BJ (cell line): ENCODE measurements at regions not wholly inside any gene's neighbourhood (a gene's known extent, or its start where the extent isn't known, plus 50 kb on each side); places are given as distances from the start of the nearest gene placed in this dataset.

Experiments used
- CTCF ChIA-PET: fragments of 350-600 bp; formaldehyde crosslinking; extraction: SDS; loops from one replicate; lab custom pipeline; 2021; ENCODE audit warnings: antibody characterized with exemption, inconsistent platforms; lab: Yijun Ruan, JAX
- POLR2A ChIA-PET: fragments of 300-600 bp; sonication (Branson Sonifier 250); formaldehyde crosslinking; extraction: SDS; loops from one replicate; lab custom pipeline; 2021; ENCODE audit warnings: antibody characterized with exemption; lab: Charles Lee
- DNase-seq: peaks from one replicate; pipeline ENCODE4 v3.0.0-alpha.2; 2011; ENCODE audit warnings: low read depth
- H3K27me3 ChIP-seq: 2 replicates; pipeline ENCODE4 v1.6.0; 2011; ENCODE audit warnings: low read length; ENCODE audit not compliant: control insufficient read depth, insufficient read depth
- H3K36me3 ChIP-seq: 2 replicates; pipeline ENCODE4 v1.5.1; 2011; ENCODE audit warnings: low read length; ENCODE audit not compliant: control insufficient read depth, insufficient read depth
- H3K4me3 ChIP-seq: 2 replicates; pipeline ENCODE4 v1.5.1; 2011; ENCODE audit warnings: low read depth, mild to moderate bottlenecking, control low read depth, low read length
- TF ChIP-seq, protein P1 (sequence below): IDR thresholded peaks from 2 replicates; pipeline ENCODE4 v1.5.1; 2011; ENCODE audit warnings: low read depth, mild to moderate bottlenecking, control low read depth, inconsistent platforms, low read length, moderate library complexity; ENCODE audit not compliant: insufficient read depth

DNA sequence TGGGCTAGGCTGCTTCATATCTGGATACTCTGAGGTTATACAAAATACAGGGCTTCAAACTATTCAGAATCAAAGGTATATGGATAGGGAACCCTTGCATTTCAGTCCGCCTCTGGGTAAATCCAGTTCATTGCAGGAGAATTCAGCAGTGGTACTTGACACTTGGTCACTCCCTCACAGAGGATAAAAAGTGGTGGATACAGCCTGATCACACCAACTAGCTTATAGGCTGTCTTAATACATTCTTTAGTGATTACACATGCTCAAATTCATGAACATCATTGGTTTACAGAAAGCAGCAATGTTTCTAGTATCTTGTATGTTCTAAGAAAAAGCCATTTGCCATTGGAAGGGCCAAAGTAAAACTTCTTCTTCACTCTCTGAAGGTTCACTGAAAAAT lies 104.8 kb upstream of the PDE5A start:
- CTCF ChIA-PET: interaction anchor here (4.6 to 9.7 kb wide), 2 partner anchors 12 to 105 kb away, joined by 16 to 63 read pairs; partner anchors contain the start of gene PDE5A
- POLR2A ChIA-PET: no interaction called here
- Histone ChIP-seq H3K4me3 (no peak overlapping the region), H3K27me3 (no peaks in the 10 kb centered on the region), H3K36me3 (no peaks in the 10 kb centered on the region)
- no peak for DNase-seq
- TF ChIP-seq, protein P1, sequence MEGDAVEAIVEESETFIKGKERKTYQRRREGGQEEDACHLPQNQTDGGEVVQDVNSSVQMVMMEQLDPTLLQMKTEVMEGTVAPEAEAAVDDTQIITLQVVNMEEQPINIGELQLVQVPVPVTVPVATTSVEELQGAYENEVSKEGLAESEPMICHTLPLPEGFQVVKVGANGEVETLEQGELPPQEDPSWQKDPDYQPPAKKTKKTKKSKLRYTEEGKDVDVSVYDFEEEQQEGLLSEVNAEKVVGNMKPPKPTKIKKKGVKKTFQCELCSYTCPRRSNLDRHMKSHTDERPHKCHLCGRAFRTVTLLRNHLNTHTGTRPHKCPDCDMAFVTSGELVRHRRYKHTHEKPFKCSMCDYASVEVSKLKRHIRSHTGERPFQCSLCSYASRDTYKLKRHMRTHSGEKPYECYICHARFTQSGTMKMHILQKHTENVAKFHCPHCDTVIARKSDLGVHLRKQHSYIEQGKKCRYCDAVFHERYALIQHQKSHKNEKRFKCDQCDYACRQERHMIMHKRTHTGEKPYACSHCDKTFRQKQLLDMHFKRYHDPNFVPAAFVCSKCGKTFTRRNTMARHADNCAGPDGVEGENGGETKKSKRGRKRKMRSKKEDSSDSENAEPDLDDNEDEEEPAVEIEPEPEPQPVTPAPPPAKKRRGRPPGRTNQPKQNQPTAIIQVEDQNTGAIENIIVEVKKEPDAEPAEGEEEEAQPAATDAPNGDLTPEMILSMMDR: no peak

DNA sequence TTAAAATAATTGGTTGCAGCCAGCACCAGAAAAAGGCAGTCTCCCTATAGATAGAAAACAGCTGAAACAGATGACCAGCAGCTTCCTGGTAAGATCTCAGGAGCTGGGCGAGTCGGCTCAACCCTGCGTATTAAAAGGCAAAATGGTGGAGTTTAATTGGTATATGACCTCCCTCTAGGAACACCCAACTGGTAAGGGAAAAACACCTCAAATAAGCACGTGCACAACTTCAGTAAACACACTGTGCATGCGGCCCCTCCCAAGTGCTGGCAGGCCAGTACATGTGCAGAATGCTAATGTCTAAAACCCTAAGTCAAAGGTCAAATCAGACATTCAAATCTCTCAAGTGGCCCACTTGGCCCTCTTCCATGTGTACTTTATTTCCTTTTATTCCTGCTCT lies 103.2 kb upstream of the PDE5A start:
- ChIA-PET POLR2A (no interaction called here), CTCF (interaction anchor here (1.0 to 9.7 kb wide), 2 partner anchors 68 to 103 kb away, joined by 3 to 63 read pairs; partner anchors contain the start of gene PDE5A)
- Histone ChIP-seq H3K36me3 (no peaks in the 10 kb centered on the region), H3K4me3 (no peak overlapping the region), H3K27me3 (no peaks in the 10 kb centered on the region)
- TF ChIP-seq, protein P1: no peak
- no peak for DNase-seq

DNA sequence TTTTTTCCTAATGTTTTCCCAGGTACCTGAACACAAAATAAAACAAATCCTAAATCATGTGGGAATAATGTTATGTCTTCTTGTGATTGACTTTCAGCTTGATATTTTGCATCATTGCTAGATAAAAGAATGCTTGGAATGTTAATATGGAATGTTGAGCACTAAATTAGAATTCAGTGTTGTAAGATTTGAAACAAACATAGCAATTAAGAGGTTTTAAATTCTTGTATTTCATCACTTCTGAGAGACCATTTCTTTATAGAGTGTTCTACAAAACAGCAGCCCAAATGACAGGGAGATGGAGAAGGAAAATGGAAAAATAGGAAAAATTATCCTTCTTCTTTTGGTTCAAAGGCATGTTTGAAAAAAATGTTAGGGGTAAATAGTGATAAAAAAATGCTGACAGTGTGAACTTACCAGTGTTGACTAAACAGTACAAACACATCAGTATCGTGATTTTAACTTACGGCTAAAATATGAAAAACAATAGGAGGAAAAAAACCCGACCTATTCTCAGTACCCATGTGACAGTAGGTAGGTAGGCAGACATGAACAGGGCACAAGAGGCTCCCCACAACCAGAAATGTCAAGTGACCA lies 102.6 kb upstream of the PDE5A start:
- CTCF ChIA-PET: interaction anchor here (0.9 to 9.7 kb wide), 3 partner anchors 14 to 103 kb away, joined by 3 to 63 read pairs (median 3); partner anchors contain the start of gene PDE5A
- POLR2A ChIA-PET: no interaction called here
- Histone ChIP-seq H3K4me3 (no peak overlapping the region), H3K36me3 (no peaks in the 10 kb centered on the region), H3K27me3 (no peaks in the 10 kb centered on the region)
- TF ChIP-seq, protein P1: no peak
- no peak for DNase-seq

DNA sequence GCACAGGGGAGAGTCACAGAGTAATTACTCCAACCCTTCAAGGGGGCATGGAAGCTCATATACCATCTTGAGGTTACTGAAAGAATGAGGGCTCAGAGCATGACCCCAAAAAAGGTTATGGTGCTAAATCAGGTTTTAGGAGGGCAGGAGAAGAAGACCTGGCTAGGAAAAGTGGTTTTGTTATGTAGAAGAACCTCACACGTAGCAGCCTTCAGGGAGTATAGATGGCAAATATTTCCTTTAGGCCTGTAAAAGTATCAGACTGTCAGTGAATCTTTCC lies 102.0 kb upstream of the PDE5A start:
- Histone ChIP-seq H3K4me3 (no peak overlapping the region), H3K36me3 (no peaks in the 10 kb centered on the region), H3K27me3 (no peaks in the 10 kb centered on the region)
- DNase-seq: no peak
- ChIA-PET CTCF (interaction anchor here (0.9 to 9.7 kb wide), 2 partner anchors 13 to 102 kb away, joined by 3 to 63 read pairs; partner anchors contain the start of gene PDE5A), POLR2A (no interaction called here)
- TF ChIP-seq, protein P1: no peak

DNA sequence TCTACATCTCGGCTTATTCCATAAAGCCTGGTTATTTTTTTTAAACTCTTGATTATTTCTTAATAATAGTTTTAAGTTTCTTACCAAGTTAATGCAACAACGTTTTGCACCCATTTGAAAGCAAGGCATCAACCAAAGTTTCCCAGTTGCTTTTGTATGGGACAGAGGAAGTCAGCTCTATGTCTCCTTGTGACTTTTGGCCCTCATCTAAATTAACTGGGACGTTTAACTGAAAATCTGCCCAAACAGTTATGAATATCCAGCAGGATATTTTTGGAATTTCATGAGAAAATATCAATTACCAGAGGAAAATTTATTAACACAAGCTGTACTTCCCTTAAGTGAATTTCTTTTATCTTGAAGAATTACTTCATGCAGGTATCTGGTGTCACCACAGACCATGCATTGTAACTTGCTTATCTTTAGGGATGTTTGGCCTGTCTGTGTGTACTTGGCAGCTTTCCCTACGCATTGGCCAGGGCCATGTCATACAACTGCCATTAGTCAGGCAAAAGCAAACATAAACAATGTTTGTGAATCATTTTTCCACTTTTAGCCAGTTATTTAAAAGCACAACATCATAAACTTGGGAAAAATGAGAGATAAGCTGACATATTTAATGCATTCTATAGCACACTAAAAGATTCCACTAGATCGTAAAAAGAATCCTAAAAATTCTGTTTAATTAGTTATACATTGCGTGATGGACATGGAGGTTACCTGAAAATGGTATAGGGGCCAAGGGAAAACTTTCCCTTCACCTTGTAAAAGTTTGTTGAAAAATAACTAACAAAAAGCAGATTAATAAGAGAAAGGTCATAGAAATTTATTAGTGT lies 101.4 kb upstream of the PDE5A start:
- H3K4me3 ChIP-seq: no peak overlapping the region
- H3K27me3 ChIP-seq: no peaks in the 10 kb centered on the region
- DNase-seq: peak; percentile 72
- no peaks in the 10 kb centered on the region for H3K36me3 ChIP-seq
- TF ChIP-seq, protein P1: no peak
- CTCF ChIA-PET: interaction anchor here (0.8 to 9.7 kb wide), 4 partner anchors 13 to 102 kb away, joined by 3 to 63 read pairs (median 3); partner anchors contain the start of gene PDE5A
- POLR2A ChIA-PET: no interaction called here
